ENCODE measurements at regions not wholly inside any gene's neighbourhood (a gene's known extent, or its start where the extent isn't known, plus 50 kb on each side); places are given as distances from the start of the nearest gene placed in this dataset.

- no peak for TF ChIP-seq CTCF (IDR thresholded peaks at IDR 0.05; ENCODE audit: low read depth, low read length)
- no peak for TF ChIP-seq POLR2A (IDR thresholded peaks at IDR 0.05; ENCODE audit: extremely low read depth, insufficient read length)
These were observed 376.1 kb upstream of the SFSWAP start for GRCh38 chr12:131334835-131335234.

All from NB4 (cell line).